MG63 (cell line): ENCODE measurements at regions not wholly inside any gene's neighbourhood (a gene's known extent, or its start where the extent isn't known, plus 50 kb on each side); places are given as distances from the start of the nearest gene placed in this dataset.

Experiments used
- DNase-seq: peaks from one replicate; pipeline ENCODE4 v3.0.0-alpha.2; 2020
- H3K27me3 ChIP-seq: fragments of 250-450 bp; sonication (Bioruptor Pico); 2 replicates; pipeline ENCODE4 v1.5.1; 2020; ENCODE audit warnings: mild to moderate bottlenecking, moderate library complexity
- H3K36me3 ChIP-seq: fragments of 250-450 bp; sonication (Bioruptor Pico); 2 replicates; pipeline ENCODE4 v1.5.1; 2020; ENCODE audit warnings: mild to moderate bottlenecking, moderate library complexity
- H3K4me3 ChIP-seq: fragments of 250-450 bp; sonication (Bioruptor Pico); 2 replicates; pipeline ENCODE4 v1.5.1; 2020; ENCODE audit warnings: mild to moderate bottlenecking, moderate library complexity
- H3K9me3 ChIP-seq: fragments of 250-450 bp; sonication (Bioruptor Pico); 2 replicates; pipeline ENCODE4 v1.5.1; 2020; ENCODE audit warnings: mild to moderate bottlenecking, moderate library complexity

DNA sequence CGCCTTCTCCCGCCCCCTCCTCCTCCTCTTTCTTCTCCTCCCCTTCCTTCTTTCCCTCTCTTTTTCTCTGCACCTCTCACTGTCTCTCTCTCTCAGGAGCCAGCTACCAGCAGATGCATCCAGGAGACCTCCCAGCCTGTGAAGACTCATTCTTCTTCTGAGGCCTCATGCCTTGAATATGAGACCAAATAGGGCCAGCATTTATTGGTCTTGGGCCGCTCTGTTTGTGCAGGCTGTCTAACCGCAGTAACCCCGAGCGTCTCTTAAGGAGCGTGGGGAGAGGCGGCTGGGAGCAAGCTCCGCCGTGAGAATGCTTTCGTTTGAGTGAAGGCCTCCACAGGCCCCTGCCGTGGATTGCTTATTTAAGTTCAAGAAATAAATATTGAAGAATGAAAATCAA lies 167.0 kb downstream of the NUFIP1 start:
- no peak overlapping the region for H3K4me3 ChIP-seq
- no peaks in the 10 kb centered on the region for H3K9me3 ChIP-seq
- H3K36me3 ChIP-seq = no peaks in the 10 kb centered on the region
- no peaks in the 10 kb centered on the region for H3K27me3 ChIP-seq
- DNase-seq = no peak

DNA sequence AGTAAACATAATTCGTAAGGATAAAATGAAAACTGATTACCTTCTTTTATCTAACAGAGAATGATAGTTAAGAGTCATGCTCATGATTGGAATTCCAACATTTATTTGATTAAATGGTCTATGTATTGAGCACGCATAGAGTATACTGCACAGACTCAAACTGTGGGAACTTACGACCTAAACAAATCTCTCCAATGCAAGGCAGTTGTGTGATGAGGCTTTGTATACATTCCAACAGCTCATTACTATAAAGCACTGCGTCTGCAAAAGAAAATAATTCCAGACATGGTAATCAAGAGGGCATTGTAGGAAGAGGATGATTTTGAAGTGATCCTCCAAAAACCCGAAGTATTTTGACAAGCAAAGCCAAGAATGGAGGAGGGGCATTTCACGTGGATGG lies 169.5 kb downstream of the NUFIP1 start:
- H3K27me3 ChIP-seq = no peaks in the 10 kb centered on the region
- no peaks in the 10 kb centered on the region for H3K9me3 ChIP-seq
- H3K36me3 ChIP-seq = no peaks in the 10 kb centered on the region
- H3K4me3 ChIP-seq = no peak overlapping the region
- no peak for DNase-seq

DNA sequence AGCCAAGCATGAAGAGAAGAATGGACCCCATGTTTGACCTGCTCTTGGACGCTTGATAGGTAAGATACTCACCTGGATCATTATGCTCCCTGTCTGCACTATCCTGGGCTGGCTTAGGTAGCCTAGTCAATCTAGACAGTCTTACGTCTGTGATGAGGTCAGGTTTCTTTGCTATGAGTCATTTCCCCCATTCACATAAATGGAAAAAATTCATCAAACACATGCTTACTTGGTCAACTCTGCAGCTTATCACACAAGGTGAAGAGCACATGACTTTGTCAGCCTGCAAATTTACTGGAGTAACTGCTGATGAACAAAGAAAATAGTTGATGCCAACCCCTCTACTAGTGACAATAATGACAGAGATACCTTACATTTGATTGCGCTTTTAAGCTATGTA lies 170.0 kb downstream of the NUFIP1 start:
- Histone ChIP-seq H3K36me3 (no peaks in the 10 kb centered on the region), H3K9me3 (no peaks in the 10 kb centered on the region)
- DNase-seq = no peak

DNA sequence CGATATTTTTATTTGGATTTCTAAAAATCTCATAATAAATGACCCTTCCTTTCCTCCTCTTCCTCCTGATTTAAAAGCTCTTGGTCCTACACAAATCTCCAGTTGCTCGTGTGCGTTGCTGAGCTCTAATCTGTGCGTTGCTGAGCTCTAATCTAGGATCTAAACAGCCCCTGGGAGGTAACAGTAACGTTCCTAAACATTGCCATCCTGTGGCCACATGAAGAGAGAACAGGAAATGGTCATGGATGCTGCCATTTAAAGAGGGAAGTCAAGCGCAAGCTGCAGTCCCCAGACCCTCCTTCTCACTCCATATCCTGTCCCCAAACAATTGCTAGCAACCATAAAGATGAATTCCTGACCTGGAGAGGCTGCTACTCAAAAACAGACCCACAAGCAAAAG lies 170.8 kb downstream of the NUFIP1 start:
- no peak for DNase-seq
- Histone ChIP-seq H3K4me3 (no peak overlapping the region), H3K36me3 (no peaks in the 10 kb centered on the region), H3K9me3 (no peaks in the 10 kb centered on the region), H3K27me3 (no peaks in the 10 kb centered on the region)

More for the DNA sequence above, 170.0 kb downstream of the NUFIP1 start:
- Histone ChIP-seq H3K4me3 (no peak overlapping the region), H3K27me3 (no peaks in the 10 kb centered on the region)

DNA sequence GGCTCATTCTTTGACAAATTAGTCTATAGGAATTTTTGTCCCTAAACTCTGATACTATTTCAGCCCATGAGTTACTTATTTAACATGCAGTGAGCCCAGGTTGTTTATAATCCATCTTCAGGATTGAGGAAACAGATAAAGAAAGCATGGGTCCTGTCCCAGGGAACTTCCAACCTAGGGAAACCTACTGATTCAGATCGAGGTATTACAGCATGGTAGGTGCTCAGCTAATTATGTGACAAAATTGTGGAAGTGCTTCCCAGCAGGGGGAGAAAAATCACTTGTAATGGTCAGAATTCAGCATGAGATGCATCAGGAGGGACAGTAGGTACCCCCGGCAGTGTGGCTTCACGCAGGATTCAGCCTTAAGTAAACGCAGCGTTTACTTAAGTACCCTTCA lies 171.3 kb downstream of the NUFIP1 start:
- Histone ChIP-seq H3K9me3 (no peaks in the 10 kb centered on the region), H3K36me3 (no peaks in the 10 kb centered on the region), H3K4me3 (no peak overlapping the region), H3K27me3 (no peaks in the 10 kb centered on the region)
- no peak for DNase-seq

DNA sequence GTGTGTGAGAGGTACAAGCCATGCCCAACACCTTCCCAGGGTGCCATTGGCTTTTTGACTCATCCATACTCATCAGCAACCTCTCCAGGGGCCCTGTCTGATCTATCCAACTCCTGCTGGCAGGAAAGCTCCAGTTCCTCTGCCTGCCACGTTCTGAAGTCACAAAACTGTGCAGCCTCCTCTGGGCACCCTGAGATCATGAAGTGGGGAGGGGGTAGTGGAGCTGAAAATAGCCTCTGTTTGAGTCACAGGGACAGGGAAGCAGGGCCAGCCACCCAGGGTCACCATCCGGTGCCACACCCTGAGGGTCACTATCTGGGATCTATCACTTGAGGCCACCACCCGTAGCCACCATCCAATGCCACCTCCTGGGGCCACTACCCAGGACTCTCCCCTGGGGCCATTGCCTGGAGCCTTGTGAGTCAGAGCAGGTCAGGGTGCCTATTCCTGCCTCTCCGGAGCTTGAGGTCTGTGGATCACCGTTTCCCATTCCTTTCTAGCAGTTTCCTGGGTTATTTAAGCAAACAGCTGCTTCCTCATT lies 172.1 kb downstream of the NUFIP1 start:
- DNase-seq = peak; percentile 89
- H3K27me3 ChIP-seq = no peaks in the 10 kb centered on the region
- H3K9me3 ChIP-seq = no peaks in the 10 kb centered on the region
- H3K4me3 ChIP-seq = no peak overlapping the region
- no peaks in the 10 kb centered on the region for H3K36me3 ChIP-seq

DNA sequence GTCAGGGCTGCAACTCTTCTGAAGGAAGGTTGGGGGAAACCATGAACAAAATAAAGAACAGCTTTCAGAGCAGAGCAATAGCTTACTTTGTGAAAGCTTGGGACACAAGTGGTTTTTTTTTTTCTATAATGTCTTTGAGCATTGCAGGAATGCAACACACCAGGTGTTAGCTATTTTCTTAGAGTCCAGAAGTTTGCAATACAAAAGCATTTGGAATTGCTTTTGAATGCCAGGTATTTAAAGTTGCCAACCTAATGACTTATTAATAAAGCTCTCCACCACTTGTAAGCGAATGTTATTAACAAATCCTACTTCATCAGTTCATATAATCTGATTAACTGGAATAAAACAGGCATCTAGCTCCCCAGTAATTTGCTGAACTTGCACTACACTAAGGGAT lies 172.6 kb downstream of the NUFIP1 start:
- Histone ChIP-seq H3K36me3 (no peaks in the 10 kb centered on the region), H3K4me3 (no peak overlapping the region), H3K9me3 (no peaks in the 10 kb centered on the region), H3K27me3 (no peaks in the 10 kb centered on the region)
- no peak for DNase-seq

DNA sequence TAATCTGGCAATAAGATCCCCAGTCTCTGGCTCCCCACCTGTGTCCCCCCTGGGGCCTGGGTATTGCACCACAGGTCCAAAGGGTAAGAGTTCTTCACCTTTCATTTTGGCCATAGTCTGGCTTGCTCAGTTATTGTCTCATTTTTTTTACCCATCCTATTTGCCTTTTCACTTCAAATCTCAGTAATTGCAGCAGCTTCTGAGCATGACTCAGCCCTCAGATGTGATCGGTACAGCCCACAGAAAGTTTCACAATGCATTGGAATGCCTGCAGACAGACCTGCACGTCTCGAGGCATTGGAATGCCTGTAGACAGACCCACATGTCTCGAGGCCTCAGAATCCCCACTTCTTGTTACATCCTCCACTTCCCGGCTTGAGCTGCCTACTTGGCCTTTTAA lies 173.6 kb downstream of the NUFIP1 start:
- Histone ChIP-seq H3K36me3 (no peaks in the 10 kb centered on the region), H3K9me3 (no peaks in the 10 kb centered on the region), H3K27me3 (no peaks in the 10 kb centered on the region), H3K4me3 (no peak overlapping the region)
- peak; percentile 84 for DNase-seq

DNA sequence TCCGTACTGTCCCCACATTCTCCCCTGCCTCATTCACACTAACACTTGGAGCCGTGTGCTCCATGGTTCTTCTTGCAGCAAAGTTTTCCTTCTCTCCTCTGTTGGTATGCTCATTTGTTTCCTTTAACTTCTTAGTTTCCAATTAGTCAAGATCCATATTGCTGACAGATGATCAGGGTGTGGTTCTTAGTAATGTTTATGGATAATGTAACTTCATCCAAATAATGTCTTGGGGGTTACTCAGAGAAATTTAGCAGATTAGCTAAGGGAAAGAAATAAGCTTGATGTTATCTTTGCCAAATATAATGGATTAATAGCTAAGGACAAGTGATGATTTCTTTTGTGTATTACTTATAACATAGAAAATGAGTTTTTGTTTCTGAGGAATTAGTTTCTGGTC lies 174.4 kb downstream of the NUFIP1 start:
- H3K9me3 ChIP-seq = no peaks in the 10 kb centered on the region
- no peaks in the 10 kb centered on the region for H3K27me3 ChIP-seq
- H3K36me3 ChIP-seq = no peaks in the 10 kb centered on the region
- DNase-seq = no peak
- no peak overlapping the region for H3K4me3 ChIP-seq

DNA sequence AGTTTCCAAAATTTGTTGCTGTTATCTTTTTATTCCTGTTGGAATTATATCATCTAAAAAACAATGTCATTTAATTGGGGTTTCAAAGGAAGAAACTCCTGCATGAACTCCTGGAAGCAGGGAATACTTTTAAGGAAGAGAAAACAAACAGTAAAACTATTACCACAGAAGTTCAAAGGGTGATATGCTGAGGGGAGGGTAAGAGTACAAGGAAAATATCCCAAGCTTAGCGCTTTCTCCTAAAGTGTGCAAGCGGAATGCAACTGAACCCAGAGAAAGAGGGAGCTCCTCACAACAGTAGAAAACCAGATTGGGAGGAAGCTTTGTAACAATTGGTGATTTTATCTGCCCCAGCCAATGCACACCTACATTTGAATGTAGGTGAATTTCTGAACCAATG lies 175.1 kb downstream of the NUFIP1 start:
- no peak for DNase-seq
- Histone ChIP-seq H3K9me3 (no peaks in the 10 kb centered on the region), H3K27me3 (no peaks in the 10 kb centered on the region), H3K4me3 (no peak overlapping the region), H3K36me3 (no peaks in the 10 kb centered on the region)

DNA sequence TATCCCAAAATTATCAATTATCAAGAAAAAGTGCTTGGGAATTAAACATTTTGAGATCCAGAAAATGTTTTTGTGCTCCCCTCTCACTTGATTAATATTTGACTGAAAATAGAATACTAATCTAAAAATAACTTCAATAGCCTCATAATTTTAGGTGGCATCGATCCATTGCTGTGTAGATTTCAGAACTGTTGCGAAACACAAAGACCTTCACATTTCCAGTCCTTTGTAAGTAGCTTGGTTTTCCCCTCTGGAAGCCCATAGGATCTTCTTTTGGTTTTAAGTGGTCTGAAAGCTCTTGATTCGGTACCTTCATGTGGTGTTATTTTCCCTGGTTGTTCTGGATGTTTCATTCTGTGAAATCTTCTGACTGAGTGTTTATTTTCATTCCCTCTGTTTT lies 176.5 kb downstream of the NUFIP1 start:
- H3K36me3 ChIP-seq = no peaks in the 10 kb centered on the region
- H3K4me3 ChIP-seq = no peak overlapping the region
- no peaks in the 10 kb centered on the region for H3K27me3 ChIP-seq
- DNase-seq = no peak
- H3K9me3 ChIP-seq = no peaks in the 10 kb centered on the region

DNA sequence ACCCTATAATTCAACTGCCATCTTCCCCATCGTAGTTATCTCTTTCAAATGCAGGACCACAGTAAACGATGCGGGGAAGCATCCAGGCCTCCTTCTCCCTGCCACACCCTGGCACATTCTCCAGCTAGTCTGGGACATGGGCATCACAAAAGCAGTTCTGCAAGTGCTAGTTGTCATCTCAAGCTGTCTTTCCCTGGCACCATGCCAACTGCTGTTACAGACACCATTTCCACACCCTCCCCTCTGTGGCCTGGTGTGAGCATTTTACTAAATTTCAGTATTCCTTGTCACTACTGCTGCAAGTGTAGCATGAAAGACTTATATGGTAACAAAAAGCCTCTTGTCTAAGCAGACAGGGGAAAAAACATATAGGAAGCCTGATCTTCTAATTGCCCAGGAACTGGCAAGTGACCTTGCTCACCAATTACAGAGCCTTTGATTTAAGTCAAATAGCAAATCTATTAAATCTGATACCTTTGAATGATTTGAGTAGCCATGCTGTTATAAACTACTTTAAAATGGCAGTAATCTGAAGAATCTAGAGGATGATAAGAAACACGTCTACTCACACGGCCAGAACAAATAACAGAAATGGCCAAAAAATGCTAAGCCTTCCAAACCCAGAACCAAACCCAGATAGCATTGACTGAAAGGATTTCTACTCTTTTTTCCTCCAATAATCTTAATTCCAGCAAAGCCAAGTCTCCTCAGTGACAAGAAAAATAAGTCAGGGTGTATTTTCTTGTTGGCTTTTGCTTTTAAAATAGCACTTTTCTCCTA lies 179.0 kb downstream of the NUFIP1 start:
- Histone ChIP-seq H3K9me3 (no peaks in the 10 kb centered on the region), H3K27me3 (no peaks in the 10 kb centered on the region), H3K4me3 (no peak overlapping the region), H3K36me3 (no peaks in the 10 kb centered on the region)
- no peak for DNase-seq

DNA sequence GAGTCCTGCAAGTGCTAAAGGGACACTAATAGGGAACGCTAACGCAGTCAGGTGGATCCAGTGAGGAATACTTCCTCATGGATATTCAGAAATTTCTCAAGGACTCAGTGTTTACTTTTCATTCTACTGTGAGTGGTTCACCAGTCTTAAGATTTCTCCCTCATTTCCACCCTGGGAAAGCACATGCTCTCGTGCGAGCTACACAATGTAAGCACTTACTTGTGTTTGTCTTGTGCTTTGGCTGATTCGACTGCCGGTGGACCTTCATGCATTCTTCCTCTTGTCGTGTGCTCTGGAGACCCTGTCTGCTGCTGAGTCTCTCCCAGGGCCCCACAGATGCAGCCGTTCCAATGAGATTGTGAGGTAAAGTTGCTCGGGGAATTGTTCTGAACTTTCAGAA lies 180.1 kb downstream of the NUFIP1 start:
- no peak for DNase-seq
- Histone ChIP-seq H3K9me3 (no peaks in the 10 kb centered on the region), H3K36me3 (no peaks in the 10 kb centered on the region), H3K27me3 (no peaks in the 10 kb centered on the region), H3K4me3 (no peak overlapping the region)

DNA sequence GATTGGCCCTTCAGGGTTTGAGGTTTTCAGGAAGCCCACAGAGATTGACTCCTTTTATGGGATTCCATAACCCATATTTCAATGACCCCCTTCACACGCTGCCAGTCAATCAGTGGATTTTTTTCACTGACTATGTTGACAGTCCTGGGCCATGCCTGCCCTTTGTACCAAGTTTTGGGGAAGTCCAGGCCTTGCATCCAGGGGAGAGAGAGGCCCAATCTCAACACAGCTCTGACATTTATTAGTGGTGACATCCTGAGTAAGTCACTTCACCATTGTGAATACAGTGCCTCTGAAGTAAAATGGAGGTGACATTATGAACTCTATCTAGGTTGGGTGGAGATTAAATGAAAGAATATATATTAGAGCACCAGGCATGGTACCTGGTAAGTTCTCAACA lies 181.1 kb downstream of the NUFIP1 start:
- Histone ChIP-seq H3K36me3 (no peaks in the 10 kb centered on the region), H3K4me3 (no peak overlapping the region), H3K9me3 (no peaks in the 10 kb centered on the region), H3K27me3 (no peaks in the 10 kb centered on the region)
- DNase-seq = no peak

DNA sequence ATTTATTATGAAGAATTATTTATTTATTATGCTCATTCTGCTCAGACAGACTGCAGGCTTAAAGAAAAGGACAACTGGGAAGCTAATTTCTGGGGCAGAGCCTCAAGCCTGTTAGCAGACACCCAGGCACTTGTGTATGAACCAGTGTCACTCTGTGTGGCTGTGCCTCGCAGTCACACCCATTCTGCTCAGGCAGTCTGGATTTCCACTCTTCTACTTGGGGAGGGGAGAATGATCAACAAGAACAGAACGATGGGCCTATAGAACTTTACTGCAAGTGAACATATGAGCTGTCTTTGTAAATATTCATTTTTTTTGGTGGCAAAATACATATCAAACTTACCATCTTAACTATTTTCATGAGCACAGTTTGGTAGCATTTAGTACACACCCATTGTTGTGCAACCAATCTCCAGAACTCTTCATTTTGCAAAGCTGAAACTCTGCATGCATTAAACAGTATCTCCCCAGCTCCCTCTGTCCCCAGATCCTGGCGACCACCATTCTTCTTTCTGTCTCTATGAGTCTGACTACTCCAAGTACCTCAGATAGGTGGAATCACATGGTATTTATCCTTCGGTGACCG lies 181.7 kb downstream of the NUFIP1 start:
- no peaks in the 10 kb centered on the region for H3K9me3 ChIP-seq
- H3K4me3 ChIP-seq = no peak overlapping the region
- no peak for DNase-seq

DNA sequence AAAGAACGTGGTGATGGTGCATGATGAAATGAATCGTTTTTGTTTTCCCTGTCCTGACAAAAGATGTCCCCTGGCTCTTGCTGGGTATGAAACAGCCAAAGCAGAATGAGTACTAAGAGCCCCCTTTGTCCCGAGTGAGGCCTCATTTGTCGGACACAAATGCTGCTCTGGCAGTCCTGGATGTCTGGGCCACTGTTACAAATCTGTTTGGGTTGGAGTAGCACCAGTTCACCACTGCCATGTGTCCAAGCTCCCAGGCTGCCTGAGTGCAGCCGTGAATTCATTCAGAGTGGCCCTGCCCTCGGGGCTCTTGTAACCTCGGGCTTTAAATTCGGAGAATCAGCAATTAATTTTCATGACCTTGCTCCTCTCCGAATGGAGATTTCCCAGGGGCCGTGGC lies 182.4 kb downstream of the NUFIP1 start:
- Histone ChIP-seq H3K9me3 (no peaks in the 10 kb centered on the region), H3K27me3 (no peaks in the 10 kb centered on the region), H3K4me3 (no peak overlapping the region)

More for the DNA sequence above, 181.7 kb downstream of the NUFIP1 start:
- no peaks in the 10 kb centered on the region for H3K27me3 ChIP-seq
- no peaks in the 10 kb centered on the region for H3K36me3 ChIP-seq

DNA sequence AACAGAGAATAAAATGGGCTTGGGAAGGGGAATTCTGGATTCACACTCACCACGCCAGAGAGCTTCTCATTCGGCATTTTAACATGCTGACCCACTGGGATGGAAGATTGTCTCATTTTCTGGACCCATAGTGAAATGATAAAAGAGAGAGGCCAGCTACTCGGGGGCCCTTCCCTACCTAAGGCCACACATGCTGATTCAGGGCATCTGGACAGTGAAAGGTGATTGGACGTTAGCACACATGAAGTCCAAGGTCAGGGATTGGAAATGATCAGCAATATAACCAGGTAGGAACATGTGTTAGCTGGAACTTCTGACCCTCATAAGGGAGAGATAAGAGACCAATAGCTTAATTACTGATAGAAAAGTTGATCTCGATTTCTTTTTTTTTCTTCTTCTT lies 183.7 kb downstream of the NUFIP1 start:
- DNase-seq = no peak
- no peak overlapping the region for H3K4me3 ChIP-seq

More for the DNA sequence above, 182.4 kb downstream of the NUFIP1 start:
- no peak for DNase-seq
- H3K36me3 ChIP-seq = no peaks in the 10 kb centered on the region

DNA sequence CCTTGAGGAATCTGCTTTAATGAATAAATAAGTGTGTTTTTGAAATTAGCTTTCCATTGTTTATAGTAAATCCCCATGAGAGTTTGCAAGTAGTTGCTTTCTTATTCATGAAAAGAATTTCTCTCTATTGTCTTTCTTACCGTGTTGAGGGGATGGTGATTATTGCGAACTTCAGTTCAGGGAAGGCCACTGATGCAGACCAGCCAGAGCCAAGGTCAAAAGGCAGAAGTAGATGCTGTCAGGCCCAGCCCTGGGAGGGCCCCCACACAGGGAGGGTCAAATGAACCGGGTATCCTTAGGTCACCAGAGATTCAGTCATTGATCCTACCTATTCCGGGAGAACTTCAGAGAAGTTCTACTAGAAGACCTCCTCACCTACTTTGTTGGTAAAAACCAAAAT lies 185.9 kb downstream of the NUFIP1 start:
- no peaks in the 10 kb centered on the region for H3K36me3 ChIP-seq
- no peaks in the 10 kb centered on the region for H3K27me3 ChIP-seq
- no peak for DNase-seq
- H3K9me3 ChIP-seq = no peaks in the 10 kb centered on the region
- no peak overlapping the region for H3K4me3 ChIP-seq

More for the DNA sequence above, 183.7 kb downstream of the NUFIP1 start:
- H3K36me3 ChIP-seq = no peaks in the 10 kb centered on the region
- no peaks in the 10 kb centered on the region for H3K27me3 ChIP-seq
- H3K9me3 ChIP-seq = no peaks in the 10 kb centered on the region
